Body of pancreas (tissue), 4 donors: ENCODE measurements at regions not wholly inside any gene's neighbourhood (a gene's known extent, or its start where the extent isn't known, plus 50 kb on each side); places are given as distances from the start of the nearest gene placed in this dataset.
"Not testable (repeated sequence)": the region's sequence is repeated elsewhere in the genome, so short reads cannot be mapped to it uniquely, and the experiment has no call there.

ENCODE experiments used
- POLR2A ChIP-seq, 3 donors: fragments of 450-650 bp; IDR thresholded peaks; one replicate each; pipeline ENCODE4 v1.6.1; 2016; ENCODE audit warnings: antibody characterized with exemption in 3 of 3, mild to moderate bottlenecking in 2 of 3
- TF ChIP-seq, protein P1 (sequence below), 7 experiments: fragments of 450-650 bp in 4 of 7; fragments of 200-600 bp in 3 of 7; sonication (generic) in 3 of 7; IDR thresholded peaks; one replicate each; pipeline ENCODE4 v1.5.1; 2016 to 2019; ENCODE audit warnings: antibody characterized with exemption in 7 of 7

DNA sequence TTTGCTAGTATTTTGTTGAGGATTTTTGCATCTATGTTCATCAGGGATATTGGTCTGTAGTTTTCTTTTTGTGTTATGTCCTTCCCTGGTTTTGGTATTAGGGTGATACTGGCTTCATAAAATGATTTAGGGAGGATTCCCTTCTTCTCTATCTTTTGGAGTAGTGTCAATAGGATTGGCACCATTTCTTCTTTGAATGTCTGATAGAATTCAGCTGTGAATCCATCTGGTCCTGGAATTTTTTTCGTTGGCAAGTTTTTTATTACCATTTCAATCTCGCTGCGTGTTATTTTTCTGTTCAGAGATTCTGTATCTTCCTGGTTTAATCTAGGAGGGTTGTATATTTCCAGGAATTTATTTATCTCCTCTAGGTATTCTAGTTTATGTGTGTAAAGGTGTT is 234.3 kb downstream of the OXSM start:
- TF ChIP-seq, protein P1, sequence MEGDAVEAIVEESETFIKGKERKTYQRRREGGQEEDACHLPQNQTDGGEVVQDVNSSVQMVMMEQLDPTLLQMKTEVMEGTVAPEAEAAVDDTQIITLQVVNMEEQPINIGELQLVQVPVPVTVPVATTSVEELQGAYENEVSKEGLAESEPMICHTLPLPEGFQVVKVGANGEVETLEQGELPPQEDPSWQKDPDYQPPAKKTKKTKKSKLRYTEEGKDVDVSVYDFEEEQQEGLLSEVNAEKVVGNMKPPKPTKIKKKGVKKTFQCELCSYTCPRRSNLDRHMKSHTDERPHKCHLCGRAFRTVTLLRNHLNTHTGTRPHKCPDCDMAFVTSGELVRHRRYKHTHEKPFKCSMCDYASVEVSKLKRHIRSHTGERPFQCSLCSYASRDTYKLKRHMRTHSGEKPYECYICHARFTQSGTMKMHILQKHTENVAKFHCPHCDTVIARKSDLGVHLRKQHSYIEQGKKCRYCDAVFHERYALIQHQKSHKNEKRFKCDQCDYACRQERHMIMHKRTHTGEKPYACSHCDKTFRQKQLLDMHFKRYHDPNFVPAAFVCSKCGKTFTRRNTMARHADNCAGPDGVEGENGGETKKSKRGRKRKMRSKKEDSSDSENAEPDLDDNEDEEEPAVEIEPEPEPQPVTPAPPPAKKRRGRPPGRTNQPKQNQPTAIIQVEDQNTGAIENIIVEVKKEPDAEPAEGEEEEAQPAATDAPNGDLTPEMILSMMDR (IDR thresholded peaks at IDR 0.05): not testable (repeated sequence)
- TF ChIP-seq POLR2A (IDR thresholded peaks at IDR 0.05): not testable (repeated sequence)
